CD8-positive, alpha-beta memory T cell (primary cell): ENCODE measurements at regions not wholly inside any gene's neighbourhood (a gene's known extent, or its start where the extent isn't known, plus 50 kb on each side); places are given as distances from the start of the nearest gene placed in this dataset.
A peak's percentile ranks its signal among the peaks of the same experiment; 100 is the strongest.

Experiments used
- CTCF ChIA-PET: fragments of 350-600 bp; sonication (Branson Sonifier 250); formaldehyde crosslinking; loops from one replicate; lab custom pipeline; 2021; ENCODE audit warnings: antibody characterized with exemption; lab: Charles Lee
- POLR2A ChIA-PET: fragments of 350-600 bp; sonication (Branson Sonifier 250); formaldehyde crosslinking; loops from one replicate; lab custom pipeline; 2021; ENCODE audit warnings: antibody characterized with exemption; lab: Charles Lee
- DNase-seq, 5 donors: peaks; one replicate each; pipeline versions ENCODE4 v3.0.0 to v3.0.0-alpha.2; 2020 to 2022; ENCODE audit warnings: mixed read lengths in 1 of 5
- H3K27ac ChIP-seq: one replicate; pipeline ENCODE4 v1.7.0; 2013; ENCODE audit warnings: low read depth, mild to moderate bottlenecking, low read length, moderate library complexity
- H3K27me3 ChIP-seq: 2 replicates; pipeline ENCODE4 v1.7.0; 2013; ENCODE audit warnings: low read length, mild to moderate bottlenecking; ENCODE audit not compliant: insufficient read depth, poor library complexity, severe bottlenecking
- H3K36me3 ChIP-seq: 2 replicates; pipeline ENCODE4 v1.7.0; 2013; ENCODE audit warnings: mild to moderate bottlenecking, low read length, moderate library complexity; ENCODE audit not compliant: insufficient read depth
- H3K4me1 ChIP-seq: 2 replicates; pipeline ENCODE4 v1.7.0; 2013; ENCODE audit warnings: mild to moderate bottlenecking, low read length, moderate library complexity; ENCODE audit not compliant: insufficient read depth
- H3K4me3 ChIP-seq: 2 replicates; pipeline ENCODE4 v1.7.0; 2013; ENCODE audit warnings: mild to moderate bottlenecking, low read length
- H3K9me3 ChIP-seq: 2 replicates; pipeline ENCODE4 v1.7.0; 2013; ENCODE audit warnings: mild to moderate bottlenecking, low read length
- H3K27ac Mint-ChIP-seq, 8 donors: one replicate each; pipeline ENCODE4 v1.8.0; 2020 to 2021; ENCODE audit warnings: mixed read lengths in 8 of 8, mild to moderate bottlenecking in 6 of 8, inconsistent platforms in 3 of 8, moderate library complexity in 3 of 8
- H3K27me3 Mint-ChIP-seq, 2 donors: one replicate each; pipeline ENCODE4 v1.8.0; 2020 to 2021; ENCODE audit warnings: mixed read lengths in 2 of 2, mild to moderate bottlenecking in 1 of 2, moderate library complexity in 1 of 2
- H3K36me3 Mint-ChIP-seq, 3 donors: one replicate each; pipeline ENCODE4 v1.8.0; 2020 to 2021; ENCODE audit warnings: mixed read lengths in 3 of 3, inconsistent platforms in 1 of 3, mild to moderate bottlenecking in 1 of 3
- H3K4me1 Mint-ChIP-seq, 3 donors: one replicate each; pipeline ENCODE4 v1.8.0; 2020 to 2021; ENCODE audit warnings: mixed read lengths in 3 of 3, inconsistent platforms in 1 of 3, mild to moderate bottlenecking in 1 of 3
- H3K4me3 Mint-ChIP-seq, 7 donors: one replicate each; pipeline ENCODE4 v1.8.0; 2020 to 2021; ENCODE audit warnings: mixed read lengths in 7 of 7, mild to moderate bottlenecking in 6 of 7, moderate library complexity in 4 of 7, inconsistent platforms in 2 of 7
- H3K9me3 Mint-ChIP-seq, 5 donors: one replicate each; pipeline ENCODE4 v1.8.0; 2020 to 2022; ENCODE audit warnings: mixed read lengths in 5 of 5, mild to moderate bottlenecking in 3 of 5, moderate library complexity in 2 of 5, inconsistent platforms in 1 of 5

DNA sequence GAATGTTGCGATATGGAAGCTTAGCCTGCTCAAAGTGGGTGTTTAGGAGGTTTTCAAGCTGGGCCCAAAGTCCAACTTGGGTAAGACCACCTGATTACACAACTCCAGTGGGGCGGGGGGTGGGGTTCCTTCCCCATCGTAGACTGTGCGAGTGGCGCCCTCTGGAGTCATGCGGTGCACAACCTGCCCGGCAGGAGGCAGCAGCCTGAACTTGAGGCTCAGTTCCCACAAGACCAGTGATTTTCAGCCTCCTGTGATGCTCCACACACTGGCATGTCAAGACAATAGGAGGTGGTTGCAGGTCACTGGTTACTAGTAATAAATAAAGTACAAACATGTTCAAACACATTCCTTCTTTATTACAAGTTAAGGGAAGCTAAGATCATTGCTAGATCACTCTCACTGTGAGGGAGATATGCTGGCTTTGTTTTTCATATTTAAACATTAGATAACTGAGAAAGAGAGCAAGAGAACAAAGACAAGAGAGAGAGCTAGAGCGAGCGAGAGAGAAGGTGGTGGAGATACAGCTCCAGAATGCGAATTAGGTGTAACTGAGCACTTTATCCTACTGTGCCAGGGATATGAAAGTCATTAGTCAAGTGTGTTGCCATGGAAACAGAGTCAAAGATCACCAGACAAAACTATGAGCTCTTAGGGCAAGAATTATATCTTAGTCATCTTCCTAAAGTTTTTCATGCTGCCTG is 97.4 kb upstream of the BMPER start:
- peak overlapping the region in 1 of 8 donors; percentile 68 for H3K27ac Mint-ChIP-seq
- H3K27me3 ChIP-seq = no peaks in the 10 kb centered on the region
- ChIA-PET CTCF (no interaction called here), POLR2A (no interaction called here)
- H3K27me3 Mint-ChIP-seq = peaks cover 0 to 3% of the 10 kb centered on the region in 2 donors
- H3K4me1 ChIP-seq = no peaks in the 10 kb centered on the region
- peaks cover 0 to 3% (median 0%) of the 10 kb centered on the region in 5 donors for H3K9me3 Mint-ChIP-seq
- H3K36me3 ChIP-seq = no peaks in the 10 kb centered on the region
- H3K4me3 Mint-ChIP-seq = no peak overlapping the region
- no peak overlapping the region for H3K4me3 ChIP-seq
- H3K27ac ChIP-seq = no peak overlapping the region
- no peaks in the 10 kb centered on the region for H3K9me3 ChIP-seq
- no peaks in the 10 kb centered on the region for H3K4me1 Mint-ChIP-seq
- no peaks in the 10 kb centered on the region for H3K36me3 Mint-ChIP-seq
- DNase-seq = no peak

DNA sequence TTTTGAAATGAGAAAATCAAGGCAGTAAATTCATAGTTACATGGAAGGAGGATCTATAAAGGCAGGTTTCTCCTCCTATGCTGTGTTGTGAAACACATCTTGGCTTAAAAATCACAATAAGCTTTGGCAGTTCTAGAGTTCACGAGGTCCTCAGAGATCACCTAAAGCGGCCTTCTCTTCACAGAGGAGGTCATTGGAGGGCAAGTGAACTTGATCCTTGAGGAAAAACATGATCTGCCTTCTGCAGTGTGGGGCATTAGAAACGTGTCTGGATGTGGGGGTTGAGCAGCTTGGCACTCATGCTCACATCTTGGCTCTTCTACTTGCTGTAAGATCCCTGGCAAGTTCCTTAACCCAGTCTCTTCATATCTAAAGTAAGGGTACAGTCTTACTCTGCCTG is 96.1 kb upstream of the BMPER start:
- Mint-ChIP-seq H3K27ac (no peak overlapping the region), H3K9me3 (peaks cover 0 to 3% (median 0%) of the 10 kb centered on the region in 5 donors), H3K36me3 (no peaks in the 10 kb centered on the region), H3K4me3 (no peak overlapping the region), H3K27me3 (peaks cover 5 to 6% of the 10 kb centered on the region in 2 donors), H3K4me1 (no peaks in the 10 kb centered on the region)
- Histone ChIP-seq H3K27ac (no peak overlapping the region), H3K9me3 (no peaks in the 10 kb centered on the region), H3K4me3 (no peak overlapping the region), H3K36me3 (no peaks in the 10 kb centered on the region), H3K4me1 (no peaks in the 10 kb centered on the region), H3K27me3 (no peaks in the 10 kb centered on the region)
- no peak for DNase-seq
- CTCF ChIA-PET = no interaction called here
- POLR2A ChIA-PET = no interaction called here

GRCh38 chr7:33810356-33810755 is 95.0 kb upstream of the BMPER start:
- Mint-ChIP-seq H3K4me1 (no peaks in the 10 kb centered on the region), H3K4me3 (no peak overlapping the region), H3K9me3 (peaks cover 0 to 3% (median 0%) of the 10 kb centered on the region in 5 donors), H3K27me3 (peaks cover 3 to 5% of the 10 kb centered on the region in 2 donors), H3K27ac (no peak overlapping the region), H3K36me3 (no peaks in the 10 kb centered on the region)
- DNase-seq = no peak
- H3K4me3 ChIP-seq = no peak overlapping the region
- no peaks in the 10 kb centered on the region for H3K4me1 ChIP-seq
- ChIA-PET POLR2A (no interaction called here), CTCF (no interaction called here)
- H3K27ac ChIP-seq = no peak overlapping the region
- H3K36me3 ChIP-seq = no peaks in the 10 kb centered on the region
- no peaks in the 10 kb centered on the region for H3K9me3 ChIP-seq
- no peaks in the 10 kb centered on the region for H3K27me3 ChIP-seq

- Histone ChIP-seq H3K36me3 (no peaks in the 10 kb centered on the region), H3K4me3 (no peak overlapping the region), H3K4me1 (no peaks in the 10 kb centered on the region), H3K27ac (no peak overlapping the region), H3K9me3 (no peaks in the 10 kb centered on the region), H3K27me3 (no peaks in the 10 kb centered on the region)
- ChIA-PET CTCF (no interaction called here), POLR2A (no interaction called here)
- DNase-seq = no peak
- H3K9me3 Mint-ChIP-seq = peaks cover 0 to 3% (median 0%) of the 10 kb centered on the region in 5 donors
- H3K36me3 Mint-ChIP-seq = no peaks in the 10 kb centered on the region
- H3K27ac Mint-ChIP-seq = no peak overlapping the region
- H3K4me3 Mint-ChIP-seq = no peak overlapping the region
- no peaks in the 10 kb centered on the region for H3K4me1 Mint-ChIP-seq
- H3K27me3 Mint-ChIP-seq = peaks cover 3 to 5% of the 10 kb centered on the region in 2 donors
Observed at GRCh38 chr7:33813331-33813730, 92.0 kb upstream of the BMPER start.

- Mint-ChIP-seq H3K4me3 (peak overlapping the region in 1 of 7 donors; percentile 44), H3K27ac (peak overlapping the region in 1 of 8 donors; percentile 23)
Observed at GRCh38 chr7:33814400-33814799, 90.9 kb upstream of the BMPER start.

DNA sequence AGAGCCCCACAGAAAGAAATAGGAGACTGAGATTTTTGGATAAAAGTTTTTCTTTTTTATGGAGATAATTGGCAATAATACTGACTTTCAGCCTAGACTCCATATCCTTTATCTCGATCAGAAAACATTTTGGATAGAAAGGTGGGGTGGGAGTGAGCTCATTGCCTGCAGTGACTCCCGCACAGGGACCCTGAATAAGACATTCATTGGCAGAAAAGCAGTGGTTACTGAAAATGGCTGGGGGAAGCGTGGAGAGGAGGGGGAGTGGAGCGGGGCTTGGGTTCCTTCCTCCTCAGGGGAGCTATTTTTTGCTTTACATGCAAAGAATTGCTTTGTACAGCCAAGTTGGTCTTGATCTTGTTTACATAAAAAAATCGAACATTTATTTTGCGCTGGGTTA is 90.4 kb upstream of the BMPER start:
- peaks cover 3 to 5% of the 10 kb centered on the region in 2 donors for H3K27me3 Mint-ChIP-seq
- H3K9me3 Mint-ChIP-seq = peaks cover 0 to 14% (median 2%) of the 10 kb centered on the region in 5 donors
- no peak overlapping the region for H3K4me3 ChIP-seq
- H3K4me3 Mint-ChIP-seq = no peak overlapping the region
- no peaks in the 10 kb centered on the region for H3K36me3 Mint-ChIP-seq
- no peaks in the 10 kb centered on the region for H3K9me3 ChIP-seq
- no peak overlapping the region for H3K27ac Mint-ChIP-seq
- no peak for DNase-seq
- no peaks in the 10 kb centered on the region for H3K4me1 ChIP-seq
- H3K36me3 ChIP-seq = no peaks in the 10 kb centered on the region
- H3K27me3 ChIP-seq = no peaks in the 10 kb centered on the region
- CTCF ChIA-PET = no interaction called here
- POLR2A ChIA-PET = no interaction called here
- no peaks in the 10 kb centered on the region for H3K4me1 Mint-ChIP-seq
- H3K27ac ChIP-seq = no peak overlapping the region

More at GRCh38 chr7:33814400-33814799, 90.9 kb upstream of the BMPER start:
- H3K27me3 ChIP-seq = no peaks in the 10 kb centered on the region
- no peak overlapping the region for H3K4me3 ChIP-seq
- ChIA-PET POLR2A (no interaction called here), CTCF (no interaction called here)
- Mint-ChIP-seq H3K36me3 (no peaks in the 10 kb centered on the region), H3K27me3 (peaks cover 3 to 5% of the 10 kb centered on the region in 2 donors), H3K9me3 (peaks cover 0 to 9% (median 0%) of the 10 kb centered on the region in 5 donors), H3K4me1 (no peaks in the 10 kb centered on the region)
- H3K4me1 ChIP-seq = no peaks in the 10 kb centered on the region
- H3K27ac ChIP-seq = no peak overlapping the region
- no peaks in the 10 kb centered on the region for H3K36me3 ChIP-seq
- no peak for DNase-seq
- no peaks in the 10 kb centered on the region for H3K9me3 ChIP-seq

- H3K27ac Mint-ChIP-seq = peak overlapping the region in 1 of 8 donors; percentile 20
- H3K27me3 Mint-ChIP-seq = peaks cover 3 to 5% of the 10 kb centered on the region in 2 donors
- Histone ChIP-seq H3K27ac (no peak overlapping the region), H3K9me3 (no peaks in the 10 kb centered on the region), H3K27me3 (no peaks in the 10 kb centered on the region), H3K4me1 (no peaks in the 10 kb centered on the region), H3K36me3 (no peaks in the 10 kb centered on the region), H3K4me3 (no peak overlapping the region)
- no peak for DNase-seq
- no peaks in the 10 kb centered on the region for H3K36me3 Mint-ChIP-seq
- ChIA-PET CTCF (no interaction called here), POLR2A (no interaction called here)
- peaks cover 0 to 17% (median 2%) of the 10 kb centered on the region in 5 donors for H3K9me3 Mint-ChIP-seq
- no peak overlapping the region for H3K4me3 Mint-ChIP-seq
- H3K4me1 Mint-ChIP-seq = no peaks in the 10 kb centered on the region
Observed at GRCh38 chr7:33815336-33815735, 90.0 kb upstream of the BMPER start.

DNA sequence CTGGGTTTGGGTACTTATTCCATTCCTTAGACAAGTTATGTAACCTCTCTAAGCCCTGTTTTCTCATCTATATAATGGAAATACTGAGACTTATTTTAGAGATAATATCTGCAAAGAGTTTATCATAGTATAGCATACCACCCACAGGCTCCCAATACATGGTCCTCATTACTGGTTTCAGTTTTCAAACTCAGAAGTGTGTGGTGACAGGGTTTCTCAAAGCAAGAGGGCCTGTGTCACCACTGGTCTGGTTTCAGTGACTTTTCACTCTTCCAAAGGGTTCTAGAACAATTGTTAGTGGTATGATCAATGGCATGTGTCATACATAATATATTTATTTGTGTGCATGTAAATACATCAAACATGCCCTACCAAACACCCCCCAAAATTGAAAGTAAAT is 89.2 kb upstream of the BMPER start:
- H3K9me3 ChIP-seq = no peaks in the 10 kb centered on the region
- no peak overlapping the region for H3K27ac Mint-ChIP-seq
- no peak overlapping the region for H3K4me3 Mint-ChIP-seq
- POLR2A ChIA-PET = no interaction called here
- no peaks in the 10 kb centered on the region for H3K4me1 Mint-ChIP-seq
- H3K27me3 ChIP-seq = no peaks in the 10 kb centered on the region
- H3K36me3 ChIP-seq = no peaks in the 10 kb centered on the region
- no peaks in the 10 kb centered on the region for H3K36me3 Mint-ChIP-seq
- DNase-seq = no peak
- peaks cover 3 to 5% of the 10 kb centered on the region in 2 donors for H3K27me3 Mint-ChIP-seq
- CTCF ChIA-PET = no interaction called here
- H3K4me3 ChIP-seq = no peak overlapping the region
- peaks cover 0 to 21% (median 2%) of the 10 kb centered on the region in 5 donors for H3K9me3 Mint-ChIP-seq
- no peak overlapping the region for H3K27ac ChIP-seq
- H3K4me1 ChIP-seq = no peaks in the 10 kb centered on the region
